CD4-positive, alpha-beta T cell treated with Interferon alpha-2 for 1 hour (primary cell): ENCODE measurements at regions not wholly inside any gene's neighbourhood (a gene's known extent, or its start where the extent isn't known, plus 50 kb on each side); places are given as distances from the start of the nearest gene placed in this dataset.

Experiments used
- DNase-seq, 2 donors: peaks; one replicate each; pipeline ENCODE4 v3.0.0-alpha.2; 2020 to 2022

DNA sequence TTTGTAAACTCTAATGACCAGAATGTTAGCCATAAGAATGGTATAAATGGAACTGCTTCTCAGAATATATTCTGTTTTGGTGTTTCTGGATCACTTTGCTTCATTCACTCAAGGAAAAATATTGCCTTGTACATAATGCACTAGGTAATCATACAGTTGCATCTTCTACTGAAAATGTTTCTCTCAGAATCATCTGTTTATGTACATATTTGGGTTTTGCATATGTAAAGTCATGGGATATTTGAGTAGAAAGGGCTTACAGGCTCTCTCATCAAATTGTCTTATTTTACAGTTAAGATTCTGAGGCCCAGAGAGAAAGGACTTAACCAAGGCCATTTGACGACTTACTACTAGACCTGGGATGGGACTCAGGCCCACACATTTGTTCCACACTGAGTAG lies 97.8 kb upstream of the PALM2AKAP2 start:
- DNase-seq = no peak

DNA sequence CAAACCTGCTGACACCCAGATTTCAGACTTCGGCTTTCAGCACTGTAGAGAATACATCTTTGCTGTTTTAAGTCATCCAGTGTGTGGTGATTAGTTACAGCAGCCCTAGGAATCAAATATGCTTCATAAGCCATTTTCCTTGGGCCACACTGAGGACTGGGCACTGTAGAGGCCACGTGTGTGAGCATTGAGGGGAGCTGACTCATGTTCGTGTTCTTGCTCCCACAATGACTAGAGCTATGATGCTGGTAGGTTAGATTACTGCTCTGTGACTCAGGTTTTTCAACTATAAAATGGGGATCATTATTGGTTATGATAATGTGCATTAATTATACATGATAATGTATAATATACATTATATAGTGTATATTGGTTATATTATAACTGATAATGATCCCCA lies 96.5 kb upstream of the PALM2AKAP2 start:
- DNase-seq = no peak

- DNase-seq = no peak
Observed at GRCh38 chr9:109689701-109690100, 90.3 kb upstream of the PALM2AKAP2 start.

DNA sequence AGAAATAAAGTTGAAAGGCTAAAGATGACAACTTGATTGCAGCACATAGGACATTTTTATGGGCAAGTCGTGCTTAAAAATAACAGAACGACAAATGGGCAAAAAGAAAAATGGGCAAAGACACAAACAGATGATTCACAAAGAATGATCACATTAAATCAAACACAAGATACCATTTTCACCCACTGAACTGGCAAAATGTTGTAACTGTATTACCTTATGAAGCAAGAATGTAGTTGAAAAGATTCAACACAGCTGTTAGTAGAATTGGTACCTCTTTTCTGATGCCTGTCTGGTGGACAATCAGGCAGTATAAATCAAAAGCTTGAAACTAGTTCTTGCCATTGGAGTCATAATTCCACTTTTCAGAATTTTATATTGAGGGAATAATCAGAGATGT lies 81.0 kb upstream of the PALM2AKAP2 start:
- no peak for DNase-seq

DNA sequence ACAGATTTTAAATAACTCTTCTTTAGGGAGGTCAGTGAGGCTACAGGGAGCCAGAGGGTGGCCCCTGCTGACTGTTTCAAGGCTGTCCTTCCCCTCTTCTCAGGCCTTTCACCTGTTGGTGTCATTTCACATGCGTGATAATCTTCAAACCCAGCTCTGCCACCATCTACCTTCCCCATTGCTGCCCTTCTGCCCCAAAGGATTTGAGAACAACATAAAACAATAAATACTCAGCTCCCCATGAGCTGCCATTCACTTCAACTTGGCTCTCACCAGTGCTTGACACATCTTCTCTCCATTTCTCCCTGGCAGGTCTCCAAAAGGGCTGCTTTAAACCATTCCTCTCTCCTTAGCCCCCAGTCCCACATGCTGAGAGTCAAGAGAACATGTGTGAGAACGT lies 75.5 kb upstream of the PALM2AKAP2 start:
- DNase-seq = no peak

DNA sequence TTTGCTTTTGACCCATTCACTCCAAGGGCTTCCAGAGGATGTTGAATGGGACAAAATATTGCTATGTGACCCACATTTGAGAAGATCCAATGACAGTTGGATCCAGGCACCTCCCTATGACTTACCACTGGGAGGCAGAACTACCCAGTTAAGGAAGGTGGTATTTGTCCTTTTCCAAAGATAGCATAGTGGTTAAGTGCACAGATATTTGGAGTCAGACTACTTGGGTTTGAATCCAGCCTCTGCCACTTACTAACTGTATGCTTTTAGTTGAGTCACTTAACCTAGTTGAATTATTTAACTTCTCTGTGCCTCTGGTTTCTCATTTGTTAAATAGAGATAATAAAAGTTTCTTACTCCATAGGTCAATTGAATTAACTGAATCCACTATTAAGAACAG lies 74.5 kb upstream of the PALM2AKAP2 start:
- DNase-seq = no peak

GRCh38 chr9:109707355-109707754 lies 72.6 kb upstream of the PALM2AKAP2 start:
- no peak for DNase-seq

- DNase-seq = no peak
Observed at GRCh38 chr9:109708451-109708945, 71.5 kb upstream of the PALM2AKAP2 start.

- DNase-seq = no peak
Observed at GRCh38 chr9:109709866-109710265, 70.1 kb upstream of the PALM2AKAP2 start.

- no peak for DNase-seq
Observed at GRCh38 chr9:109710830-109711229, 69.2 kb upstream of the PALM2AKAP2 start.

DNA sequence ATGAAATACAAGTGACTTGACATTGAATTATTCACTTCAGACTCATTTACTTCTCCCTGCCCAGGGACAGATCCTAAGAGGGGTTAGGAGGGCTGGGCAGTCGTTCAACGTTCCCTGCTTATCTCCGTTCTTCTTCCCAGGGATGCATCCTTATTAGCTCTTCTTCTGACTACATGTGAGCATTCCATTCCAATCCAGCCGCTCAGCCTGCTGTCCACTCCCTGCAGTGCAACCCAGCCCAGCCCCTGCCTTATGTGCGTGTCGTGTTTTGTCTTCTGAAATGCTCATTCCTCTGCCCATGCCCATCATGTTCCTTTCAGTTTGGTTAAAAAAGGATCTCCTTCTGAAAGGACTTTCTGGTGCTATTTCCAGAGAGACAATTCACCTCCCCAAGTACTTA lies 64.7 kb upstream of the PALM2AKAP2 start:
- no peak for DNase-seq

GRCh38 chr9:109716631-109717030 lies 63.4 kb upstream of the PALM2AKAP2 start:
- DNase-seq = no peak

DNA sequence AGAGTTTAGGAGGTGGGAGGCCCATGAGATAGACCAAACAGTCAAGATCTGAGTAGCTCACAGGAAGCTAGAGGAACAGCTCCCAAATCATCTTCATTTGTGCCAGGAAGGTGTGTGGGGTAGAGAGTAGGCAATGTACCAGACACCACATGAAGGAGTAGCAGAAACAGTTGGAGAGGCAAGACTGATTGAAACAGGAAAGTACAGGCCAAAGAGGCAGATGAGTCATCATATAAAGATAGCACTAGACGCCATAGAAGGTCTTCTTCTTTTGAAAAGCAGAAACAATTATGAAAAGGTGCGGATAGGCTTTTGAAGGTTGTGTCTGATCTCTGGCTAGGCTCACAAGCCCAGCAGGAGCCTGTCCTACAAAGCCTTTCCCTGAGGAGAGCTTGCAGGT lies 62.7 kb upstream of the PALM2AKAP2 start:
- DNase-seq = no peak

DNA sequence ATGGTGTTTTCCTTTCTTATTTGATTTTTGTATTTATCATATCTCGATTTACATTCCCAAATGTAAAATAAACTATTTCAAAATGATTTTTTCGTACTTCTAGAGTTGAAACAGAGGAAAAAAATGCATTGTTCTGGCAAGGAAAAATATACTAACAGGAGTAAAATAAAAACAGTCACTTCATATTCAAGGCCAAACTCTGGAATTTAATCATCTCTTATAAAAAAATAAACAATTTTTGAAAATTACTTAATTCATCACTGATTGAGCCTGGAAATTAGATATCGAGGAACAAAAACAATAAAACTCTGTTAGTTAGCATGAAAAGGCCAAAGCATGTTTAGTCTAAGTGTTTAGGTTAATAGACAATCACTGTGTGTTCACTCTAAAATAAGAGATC lies 61.1 kb upstream of the PALM2AKAP2 start:
- no peak for DNase-seq

- DNase-seq = no peak
Observed at GRCh38 chr9:109721001-109721400, 59.0 kb upstream of the PALM2AKAP2 start.

GRCh38 chr9:109722007-109722406 lies 58.0 kb upstream of the PALM2AKAP2 start:
- DNase-seq = no peak

DNA sequence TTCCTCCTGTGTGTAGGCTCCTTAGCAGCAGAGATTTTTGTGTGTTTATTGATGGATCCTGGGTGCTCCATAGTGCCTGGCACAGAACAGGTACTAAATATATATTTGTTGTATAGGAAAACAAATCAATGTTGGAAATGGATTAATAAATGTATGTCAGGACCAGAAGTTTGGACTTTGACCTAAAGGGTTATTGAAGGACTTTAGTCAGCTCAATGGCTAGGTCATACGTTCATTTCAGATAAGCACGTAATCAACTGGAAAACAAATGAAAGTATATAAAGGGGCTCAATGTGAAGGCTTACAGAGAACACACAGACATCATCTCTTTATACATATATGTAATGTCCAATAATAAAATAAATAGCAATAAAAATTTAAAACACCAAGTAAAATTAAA lies 56.2 kb upstream of the PALM2AKAP2 start:
- DNase-seq = no peak

DNA sequence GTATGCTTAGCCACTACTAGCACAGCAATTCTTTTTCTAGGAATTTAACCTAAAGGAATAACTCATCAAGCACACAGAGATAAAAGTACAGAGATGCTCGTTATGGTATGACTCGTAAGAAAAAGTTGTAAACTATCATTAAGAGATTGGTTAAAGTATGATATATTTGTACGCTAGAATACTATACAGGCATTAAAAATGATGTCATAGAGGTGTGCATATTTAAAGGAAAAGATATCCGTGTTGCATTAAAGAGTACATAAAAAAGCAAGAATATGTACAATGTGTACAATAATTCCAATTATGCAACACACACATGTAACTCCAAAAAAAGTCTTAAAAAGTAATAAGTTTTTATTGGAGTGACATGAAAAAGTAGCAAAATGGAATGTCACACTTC lies 54.5 kb upstream of the PALM2AKAP2 start:
- DNase-seq = no peak

- DNase-seq = no peak
Observed at GRCh38 chr9:109726119-109726518, 53.9 kb upstream of the PALM2AKAP2 start.

DNA sequence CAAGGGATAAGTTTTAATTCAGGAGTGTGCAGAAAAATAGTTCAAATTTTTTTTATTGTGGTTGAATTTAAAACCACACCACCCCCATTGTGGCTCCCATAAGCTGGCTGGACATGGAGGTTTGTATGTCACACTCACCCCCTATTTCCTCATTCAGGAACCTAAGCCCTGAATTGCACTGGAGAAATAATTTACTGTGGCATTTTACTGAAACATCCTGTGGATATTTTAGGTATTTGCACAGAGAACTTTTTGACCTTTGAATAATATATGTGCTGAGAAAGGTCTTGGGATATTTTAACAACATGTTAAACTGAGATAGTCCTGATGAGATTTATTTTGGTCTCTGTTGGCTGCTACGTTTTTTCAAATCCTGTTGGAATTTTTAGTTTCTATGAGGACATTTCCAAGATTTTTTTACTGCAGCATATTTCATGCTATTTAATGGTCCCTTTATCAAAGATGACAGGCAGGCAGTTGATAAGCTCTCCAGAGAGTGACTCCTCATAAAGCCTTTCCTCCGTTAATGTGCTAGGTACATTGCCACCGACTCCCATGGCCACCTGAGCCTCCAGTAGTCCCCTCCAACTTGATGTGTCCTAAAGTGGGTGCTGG lies 51.2 kb upstream of the PALM2AKAP2 start:
- DNase-seq = no peak

DNA sequence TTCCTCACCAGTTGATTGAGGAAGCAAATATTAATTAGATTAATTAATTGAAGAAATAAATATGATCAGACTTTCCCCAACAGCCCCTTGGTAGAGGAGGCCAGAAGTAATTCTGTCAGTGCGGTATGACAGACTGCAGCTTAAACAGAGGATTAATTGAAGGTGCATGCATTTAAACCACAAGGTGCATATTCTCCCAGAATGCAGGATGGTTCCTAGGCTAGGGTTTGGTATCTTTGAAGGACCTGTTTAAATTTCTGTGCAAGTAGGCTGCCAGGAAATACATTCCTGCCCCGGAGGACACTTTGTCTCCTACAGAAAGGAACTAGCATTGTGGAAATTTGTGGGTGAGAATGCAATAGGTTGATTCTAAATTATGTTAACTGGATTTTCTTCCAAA lies 50.5 kb upstream of the PALM2AKAP2 start:
- no peak for DNase-seq
